ENCODE measurements at regions not wholly inside any gene's neighbourhood (a gene's known extent, or its start where the extent isn't known, plus 50 kb on each side); places are given as distances from the start of the nearest gene placed in this dataset.

DNA sequence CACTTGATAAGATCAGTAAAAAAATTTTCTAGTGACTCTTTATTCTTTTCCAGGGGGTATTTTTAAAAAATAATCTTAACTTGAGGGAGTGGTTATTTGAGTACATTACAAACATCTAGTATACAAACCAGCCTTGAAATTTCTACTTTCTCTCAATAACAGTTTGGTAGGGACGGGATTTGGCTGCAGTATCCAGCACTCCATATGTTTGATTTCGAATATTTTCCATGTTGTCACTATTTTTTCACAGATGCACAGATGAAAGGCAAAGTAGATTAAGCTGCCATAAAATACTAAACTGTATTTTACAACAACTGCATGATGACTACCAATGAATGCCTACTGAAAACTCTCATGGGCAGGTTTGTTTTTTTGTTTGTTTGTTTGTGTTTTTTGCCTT, 225.0 kb downstream of the COX7B2 start:
- no peak for ATAC-seq
- no peak for TF ChIP-seq OSR1 (CRISPR knock-in tag; IDR thresholded peaks at IDR 0.05)
- no peak for TF ChIP-seq TOX (CRISPR knock-in tag; IDR thresholded peaks at IDR 0.05; ENCODE audit: borderline replicate concordance)
- no peak for TF ChIP-seq SNAI2 (CRISPR knock-in tag; IDR thresholded peaks at IDR 0.05)
- TF ChIP-seq PPARA (CRISPR knock-in tag; IDR thresholded peaks at IDR 0.05; ENCODE audit: borderline replicate concordance): no peak
- TF ChIP-seq RARB (CRISPR knock-in tag; IDR thresholded peaks at IDR 0.05): no peak
- no peak for TF ChIP-seq TCF4 (CRISPR knock-in tag; IDR thresholded peaks at IDR 0.05; ENCODE audit: borderline replicate concordance)
- TF ChIP-seq CSDC2 (CRISPR knock-in tag; IDR thresholded peaks at IDR 0.05): no peak
- TF ChIP-seq ZFP30 (CRISPR knock-in tag; IDR thresholded peaks at IDR 0.05): no peak
- no peak for TF ChIP-seq ESRRG (CRISPR knock-in tag; IDR thresholded peaks at IDR 0.05)
- TF ChIP-seq TSHZ2 (CRISPR knock-in tag; IDR thresholded peaks at IDR 0.05): no peak
- no peak for TF ChIP-seq ARNTL (CRISPR knock-in tag; IDR thresholded peaks at IDR 0.05; ENCODE audit: borderline replicate concordance, low read depth)
- TF ChIP-seq, protein P1, sequence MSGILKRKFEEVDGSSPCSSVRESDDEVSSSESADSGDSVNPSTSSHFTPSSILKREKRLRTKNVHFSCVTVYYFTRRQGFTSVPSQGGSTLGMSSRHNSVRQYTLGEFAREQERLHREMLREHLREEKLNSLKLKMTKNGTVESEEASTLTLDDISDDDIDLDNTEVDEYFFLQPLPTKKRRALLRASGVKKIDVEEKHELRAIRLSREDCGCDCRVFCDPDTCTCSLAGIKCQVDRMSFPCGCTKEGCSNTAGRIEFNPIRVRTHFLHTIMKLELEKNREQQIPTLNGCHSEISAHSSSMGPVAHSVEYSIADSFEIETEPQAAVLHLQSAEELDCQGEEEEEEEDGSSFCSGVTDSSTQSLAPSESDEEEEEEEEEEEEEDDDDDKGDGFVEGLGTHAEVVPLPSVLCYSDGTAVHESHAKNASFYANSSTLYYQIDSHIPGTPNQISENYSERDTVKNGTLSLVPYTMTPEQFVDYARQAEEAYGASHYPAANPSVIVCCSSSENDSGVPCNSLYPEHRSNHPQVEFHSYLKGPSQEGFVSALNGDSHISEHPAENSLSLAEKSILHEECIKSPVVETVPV (CRISPR knock-in tag; IDR thresholded peaks at IDR 0.05): no peak
- no peak for TF ChIP-seq ZNF565 (CRISPR knock-in tag; conservative IDR thresholded peaks at IDR 0.05; ENCODE audit: low read depth)
- TF ChIP-seq ISL1 (CRISPR knock-in tag; IDR thresholded peaks at IDR 0.05): no peak

- TF ChIP-seq TOX (CRISPR knock-in tag; IDR thresholded peaks at IDR 0.05; ENCODE audit: borderline replicate concordance) (no peak), CSDC2 (CRISPR knock-in tag; IDR thresholded peaks at IDR 0.05) (no peak), BACH2 (CRISPR knock-in tag; IDR thresholded peaks at IDR 0.05; ENCODE audit: borderline replicate concordance) (no peak), TSHZ2 (CRISPR knock-in tag; IDR thresholded peaks at IDR 0.05) (no peak), ZNF8 (CRISPR knock-in tag; IDR thresholded peaks at IDR 0.05) (no peak)
- TF ChIP-seq, protein P1 (CRISPR knock-in tag; IDR thresholded peaks at IDR 0.05): no peak
- ATAC-seq: no peak
These were observed 232.7 kb downstream of the COX7B2 start for GRCh38 chr4:46676364-46676763.

DNA sequence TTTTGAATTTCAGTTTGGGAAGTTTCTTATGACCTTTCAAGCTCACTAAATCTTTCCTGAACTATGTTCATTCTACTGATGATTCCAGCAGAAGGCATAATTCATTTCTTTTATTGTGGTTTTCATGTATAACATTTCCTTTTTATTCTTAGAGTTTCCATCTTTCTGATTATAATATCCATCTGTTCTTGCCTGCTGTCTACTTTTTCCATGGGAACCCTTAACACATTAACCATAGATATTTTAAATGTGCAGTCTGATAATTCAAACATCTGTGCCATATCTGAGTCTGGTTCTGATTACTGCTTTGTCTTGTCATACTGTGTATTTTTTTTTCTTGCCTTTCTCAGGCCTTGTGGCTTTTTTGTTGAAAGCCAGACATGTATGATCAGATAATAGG, 234.7 kb downstream of the COX7B2 start:
- ATAC-seq: no peak
- TF ChIP-seq BACH2 (CRISPR knock-in tag; IDR thresholded peaks at IDR 0.05; ENCODE audit: borderline replicate concordance) (no peak), GLIS3 (CRISPR knock-in tag; IDR thresholded peaks at IDR 0.05) (no peak), ESRRG (CRISPR knock-in tag; IDR thresholded peaks at IDR 0.05) (no peak), ZFP3 (CRISPR knock-in tag; IDR thresholded peaks at IDR 0.05) (no peak), CSDC2 (CRISPR knock-in tag; IDR thresholded peaks at IDR 0.05) (no peak), TSHZ2 (CRISPR knock-in tag; IDR thresholded peaks at IDR 0.05) (no peak), ZNF70 (CRISPR knock-in tag; IDR thresholded peaks at IDR 0.05) (no peak), ZC3H10 (CRISPR knock-in tag; IDR thresholded peaks at IDR 0.05) (no peak), OSR1 (CRISPR knock-in tag; IDR thresholded peaks at IDR 0.05) (no peak), ZNF8 (CRISPR knock-in tag; IDR thresholded peaks at IDR 0.05) (no peak)
- TF ChIP-seq, protein P2, sequence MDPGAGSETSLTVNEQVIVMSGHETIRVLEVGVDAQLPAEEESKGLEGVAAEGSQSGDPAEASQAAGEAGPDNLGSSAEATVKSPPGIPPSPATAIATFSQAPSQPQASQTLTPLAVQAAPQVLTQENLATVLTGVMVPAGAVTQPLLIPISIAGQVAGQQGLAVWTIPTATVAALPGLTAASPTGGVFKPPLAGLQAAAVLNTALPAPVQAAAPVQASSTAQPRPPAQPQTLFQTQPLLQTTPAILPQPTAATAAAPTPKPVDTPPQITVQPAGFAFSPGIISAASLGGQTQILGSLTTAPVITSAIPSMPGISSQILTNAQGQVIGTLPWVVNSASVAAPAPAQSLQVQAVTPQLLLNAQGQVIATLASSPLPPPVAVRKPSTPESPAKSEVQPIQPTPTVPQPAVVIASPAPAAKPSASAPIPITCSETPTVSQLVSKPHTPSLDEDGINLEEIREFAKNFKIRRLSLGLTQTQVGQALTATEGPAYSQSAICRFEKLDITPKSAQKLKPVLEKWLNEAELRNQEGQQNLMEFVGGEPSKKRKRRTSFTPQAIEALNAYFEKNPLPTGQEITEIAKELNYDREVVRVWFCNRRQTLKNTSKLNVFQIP (CRISPR knock-in tag; IDR thresholded peaks at IDR 0.05; ENCODE audit: borderline replicate concordance, low read depth): no peak
- TF ChIP-seq, protein P3, sequence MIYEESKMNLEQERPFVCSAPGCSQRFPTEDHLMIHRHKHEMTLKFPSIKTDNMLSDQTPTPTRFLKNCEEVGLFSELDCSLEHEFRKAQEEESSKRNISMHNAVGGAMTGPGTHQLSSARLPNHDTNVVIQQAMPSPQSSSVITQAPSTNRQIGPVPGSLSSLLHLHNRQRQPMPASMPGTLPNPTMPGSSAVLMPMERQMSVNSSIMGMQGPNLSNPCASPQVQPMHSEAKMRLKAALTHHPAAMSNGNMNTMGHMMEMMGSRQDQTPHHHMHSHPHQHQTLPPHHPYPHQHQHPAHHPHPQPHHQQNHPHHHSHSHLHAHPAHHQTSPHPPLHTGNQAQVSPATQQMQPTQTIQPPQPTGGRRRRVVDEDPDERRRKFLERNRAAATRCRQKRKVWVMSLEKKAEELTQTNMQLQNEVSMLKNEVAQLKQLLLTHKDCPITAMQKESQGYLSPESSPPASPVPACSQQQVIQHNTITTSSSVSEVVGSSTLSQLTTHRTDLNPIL (CRISPR knock-in tag; IDR thresholded peaks at IDR 0.05; ENCODE audit: low read depth): no peak

Measured in SK-N-SH treated with all-trans-retinoic acid at 6 μM for 48 hours (cell line).